Breast epithelium (tissue), 3 donors: ENCODE measurements at regions not wholly inside any gene's neighbourhood (a gene's known extent, or its start where the extent isn't known, plus 50 kb on each side); places are given as distances from the start of the nearest gene placed in this dataset.

ENCODE experiments used
- CTCF ChIP-seq, 3 donors: fragments of 450-650 bp; IDR thresholded peaks; one replicate each; pipeline ENCODE4 v1.5.1; 2016 to 2017; ENCODE audit warnings: antibody characterized with exemption in 3 of 3, mild to moderate bottlenecking in 3 of 3, moderate library complexity in 3 of 3
- POLR2A ChIP-seq: fragments of 450-650 bp; IDR thresholded peaks from one replicate; pipeline ENCODE4 v1.6.1; 2016; ENCODE audit warnings: antibody characterized with exemption, mild to moderate bottlenecking, moderate library complexity

- TF ChIP-seq CTCF (IDR thresholded peaks at IDR 0.05): no peak
- no peak for TF ChIP-seq POLR2A
These were observed 121.9 kb upstream of the RPS6KA3 start for GRCh38 chrX:20388594-20388993.
